H9 (cell line): ENCODE measurements at regions not wholly inside any gene's neighbourhood (a gene's known extent, or its start where the extent isn't known, plus 50 kb on each side); places are given as distances from the start of the nearest gene placed in this dataset.

Source experiments
- DNase-seq: peaks from one replicate; pipeline ENCODE4 v3.0.0-alpha.2; 2017
- H2AFZ ChIP-seq: one replicate; pipeline ENCODE4 v1.6.1; 2013; ENCODE audit warnings: mild to moderate bottlenecking, low read length, control low read depth, moderate library complexity
- H2AK5ac ChIP-seq: 2 replicates; pipeline ENCODE4 v1.6.1; 2013; ENCODE audit warnings: low read length, control low read depth, mixed read lengths; ENCODE audit not compliant: insufficient read length
- H2BK120ac ChIP-seq: one replicate; pipeline ENCODE4 v1.6.1; 2013; ENCODE audit warnings: low read depth, mild to moderate bottlenecking, low read length, control low read depth, inconsistent platforms; ENCODE audit not compliant: poor library complexity, severe bottlenecking
- H2BK12ac ChIP-seq: 2 replicates; pipeline ENCODE4 v1.6.1; 2013; ENCODE audit warnings: low read length, control low read depth, mixed read lengths, low read depth; ENCODE audit not compliant: insufficient read length
- H2BK15ac ChIP-seq: 2 replicates; pipeline ENCODE4 v1.6.1; 2013; ENCODE audit warnings: low read depth, low read length, control low read depth
- H2BK20ac ChIP-seq: one replicate; pipeline ENCODE4 v1.6.1; 2013; ENCODE audit warnings: low read depth, mild to moderate bottlenecking, low read length, control low read depth, inconsistent platforms; ENCODE audit not compliant: poor library complexity, severe bottlenecking
- H2BK5ac ChIP-seq: 2 replicates; pipeline ENCODE4 v1.6.1; 2013; ENCODE audit warnings: low read length, control low read depth, mixed read lengths; ENCODE audit not compliant: insufficient read length
- H3K14ac ChIP-seq: 2 replicates; pipeline ENCODE4 v1.6.1; 2013; ENCODE audit warnings: low read length, control low read depth; ENCODE audit not compliant: insufficient read depth
- H3K18ac ChIP-seq: 2 replicates; pipeline ENCODE4 v1.6.1; 2013; ENCODE audit warnings: low read depth, mild to moderate bottlenecking, mixed read lengths, low read length, control low read depth; ENCODE audit not compliant: insufficient read length
- H3K23ac ChIP-seq: 2 replicates; pipeline ENCODE4 v1.6.1; 2013; ENCODE audit warnings: low read length, control low read depth, mixed read lengths, low read depth; ENCODE audit not compliant: insufficient read length
- H3K23me2 ChIP-seq: 2 replicates; pipeline ENCODE4 v1.6.1; 2013; ENCODE audit warnings: low read depth, mild to moderate bottlenecking, mixed read lengths, low read length, control low read depth; ENCODE audit not compliant: insufficient read length, poor library complexity, severe bottlenecking
- H3K27ac ChIP-seq: 2 replicates; pipeline ENCODE4 v1.5.1; 2013; ENCODE audit warnings: low read length, control low read depth, mixed read lengths, low read depth; ENCODE audit not compliant: insufficient read length
- H3K27me3 ChIP-seq: 2 replicates; pipeline ENCODE4 v1.6.1; 2013; ENCODE audit warnings: low read length, control low read depth, inconsistent platforms; ENCODE audit not compliant: insufficient read depth
- H3K4ac ChIP-seq: 2 replicates; pipeline ENCODE4 v1.6.1; 2013; ENCODE audit warnings: low read depth, mild to moderate bottlenecking, control low read depth, inconsistent platforms, low read length, moderate library complexity
- H3K4me1 ChIP-seq: 2 replicates; pipeline ENCODE4 v1.6.1; 2013; ENCODE audit warnings: low read length, control low read depth, inconsistent platforms; ENCODE audit not compliant: insufficient read depth
- H3K4me2 ChIP-seq: 2 replicates; pipeline ENCODE4 v1.6.1; 2013; ENCODE audit warnings: low read length, control low read depth, mixed read lengths; ENCODE audit not compliant: insufficient read length, insufficient read depth
- H3K56ac ChIP-seq: 2 replicates; pipeline ENCODE4 v1.6.1; 2013; ENCODE audit warnings: low read depth, mild to moderate bottlenecking, mixed read lengths, low read length, control low read depth; ENCODE audit not compliant: insufficient read length
- H3K79me1 ChIP-seq: 2 replicates; pipeline ENCODE4 v1.6.1; 2013; ENCODE audit warnings: low read depth, mild to moderate bottlenecking, moderate library complexity, low read length, control low read depth, inconsistent platforms; ENCODE audit not compliant: insufficient read depth, poor library complexity, severe bottlenecking
- H3K79me2 ChIP-seq: 2 replicates; pipeline ENCODE4 v1.6.1; 2013; ENCODE audit warnings: low read length, control low read depth, inconsistent platforms; ENCODE audit not compliant: insufficient read depth
- H3K9ac ChIP-seq: 2 replicates; pipeline ENCODE4 v1.6.1; 2013; ENCODE audit warnings: low read length, control low read depth, mixed read lengths; ENCODE audit not compliant: insufficient read length; ENCODE audit errors: extremely low read depth
- H3K9me3 ChIP-seq: one replicate; pipeline ENCODE4 v1.6.1; 2013; ENCODE audit warnings: low read depth, low read length, inconsistent platforms; ENCODE audit not compliant: control insufficient read depth
- H3T11ph ChIP-seq: one replicate; pipeline ENCODE4 v1.6.1; 2013; ENCODE audit warnings: mild to moderate bottlenecking, low read length, control low read depth, inconsistent platforms
- H4K20me1 ChIP-seq: one replicate; pipeline ENCODE4 v1.6.1; 2013; ENCODE audit not compliant: control insufficient read depth, insufficient read length, insufficient read depth
- H4K5ac ChIP-seq: 2 replicates; pipeline ENCODE4 v1.6.1; 2013; ENCODE audit warnings: low read depth, mild to moderate bottlenecking, mixed read lengths, low read length, control low read depth; ENCODE audit not compliant: insufficient read length
- H4K8ac ChIP-seq: replicated peaks from 2 replicates; pipeline ENCODE4 v1.6.1; 2013; ENCODE audit warnings: low read length, control low read depth, mixed read lengths, low read depth; ENCODE audit not compliant: insufficient read length
- H4K91ac ChIP-seq: 2 replicates; pipeline ENCODE4 v1.6.1; 2013; ENCODE audit warnings: low read depth, mild to moderate bottlenecking, moderate library complexity, mixed read lengths, low read length, control low read depth; ENCODE audit not compliant: insufficient read length
- H3K27ac Mint-ChIP-seq, 3 experiments: 2 replicates in 2 of 3; 3 replicates in 1 of 3; pipeline ENCODE4 v1.8.0; 2020 to 2021; ENCODE audit warnings: mixed read lengths in 3 of 3, mild to moderate bottlenecking in 1 of 3, moderate library complexity in 1 of 3
- H3K27me3 Mint-ChIP-seq: 2 replicates; pipeline ENCODE4 v1.8.0; 2021; ENCODE audit warnings: low read depth, mild to moderate bottlenecking, moderate library complexity, mixed read lengths
- H3K36me3 Mint-ChIP-seq, 3 experiments: 2 replicates in 2 of 3; 3 replicates in 1 of 3; pipeline ENCODE4 v1.8.0; 2020 to 2021; ENCODE audit warnings: low read depth in 3 of 3, mixed read lengths in 3 of 3; ENCODE audit not compliant: insufficient read depth in 1 of 3
- H3K4me1 Mint-ChIP-seq, 2 experiments: 2 replicates each; pipeline ENCODE4 v1.8.0; 2020; ENCODE audit warnings: mixed read lengths in 2 of 2
- H3K4me3 Mint-ChIP-seq, 2 experiments: 2 replicates in 1 of 2; 3 replicates in 1 of 2; pipeline ENCODE4 v1.8.0; 2020 to 2021; ENCODE audit warnings: mild to moderate bottlenecking in 2 of 2, mixed read lengths in 2 of 2, moderate library complexity in 1 of 2
- H3K9me3 Mint-ChIP-seq, 2 experiments: 2 replicates in 1 of 2; 3 replicates in 1 of 2; pipeline ENCODE4 v1.8.0; 2020; ENCODE audit warnings: mild to moderate bottlenecking in 2 of 2, mixed read lengths in 2 of 2, moderate library complexity in 1 of 2
- CTCF ChIP-seq: fragments of 200-600 bp; sonication (generic); conservative IDR thresholded peaks from 3 replicates; pipeline ENCODE4 v1.8.0; 2021; ENCODE audit warnings: antibody characterized with exemption, mild to moderate bottlenecking
- WGBS: extraction: QIAGEN DNeasy Blood & Tissue Kit; methylation state at CpG from one replicate; pipeline ENCODE4 v1.1.7; 2013; ENCODE audit warnings: missing lambda C conversion rate, low lambda C conversion rate, mixed read lengths; ENCODE audit not compliant: insufficient read length; ENCODE audit errors: extremely low coverage; 5-methylcytosine and 5-hydroxymethylcytosine counted together

GRCh38 chr5:178794433-178794832 is 64.0 kb upstream of the ZNF354A start:
- peaks cover 0 to 3% (median 0%) of the 10 kb centered on the region in 3 experiments; a peak in 1 of 7 replicates for H3K36me3 Mint-ChIP-seq
- H4K91ac ChIP-seq: no peak overlapping the region
- TF ChIP-seq CTCF: no peak

More at GRCh38 chr5:178794433-178794832, 64.0 kb upstream of the ZNF354A start:
- Histone ChIP-seq H3K27me3 (no peaks in the 10 kb centered on the region), H2BK5ac (no peak overlapping the region), H3K79me2 (no peaks in the 10 kb centered on the region), H4K20me1 (no peaks in the 10 kb centered on the region), H3K18ac (no peak overlapping the region), H3T11ph (no peak overlapping the region), H2AFZ (no peak overlapping the region), H4K5ac (no peak overlapping the region), H3K4ac (no peak overlapping the region), H3K14ac (no peak overlapping the region), H3K23ac (no peak overlapping the region), H3K27ac (no peak overlapping the region), H4K8ac (no peak overlapping the region), H3K4me1 (no peaks in the 10 kb centered on the region), H3K4me2 (no peak overlapping the region), H2AK5ac (no peak overlapping the region), H2BK20ac (no peak overlapping the region), H2BK15ac (no peak overlapping the region), H3K79me1 (no peaks in the 10 kb centered on the region), H3K9me3 (no peaks in the 10 kb centered on the region), H3K56ac (no peak overlapping the region), H2BK120ac (no peak overlapping the region), H2BK12ac (no peak overlapping the region), H3K9ac (no peak overlapping the region), H3K23me2 (no peaks in the 10 kb centered on the region)
- Mint-ChIP-seq H3K27me3 (0 out of 2 replicates have a peak, but pooled peaks cover 2% of the 10 kb centered on the region), H3K4me1 (peaks cover 3 to 12% of the 10 kb centered on the region in 2 experiments; a peak in 2 of 4 replicates), H3K27ac (no peak overlapping the region; a peak in 1 of 7 replicates), H3K9me3 (peaks cover 19 to 73% of the 10 kb centered on the region in 2 experiments), H3K4me3 (no peak overlapping the region; a peak in 1 of 5 replicates)
- no peak for DNase-seq
- no CpG with 5 or more reads among the region's 16 CpGs for WGBS
